ENCODE measurements at regions not wholly inside any gene's neighbourhood (a gene's known extent, or its start where the extent isn't known, plus 50 kb on each side); places are given as distances from the start of the nearest gene placed in this dataset.

DNA sequence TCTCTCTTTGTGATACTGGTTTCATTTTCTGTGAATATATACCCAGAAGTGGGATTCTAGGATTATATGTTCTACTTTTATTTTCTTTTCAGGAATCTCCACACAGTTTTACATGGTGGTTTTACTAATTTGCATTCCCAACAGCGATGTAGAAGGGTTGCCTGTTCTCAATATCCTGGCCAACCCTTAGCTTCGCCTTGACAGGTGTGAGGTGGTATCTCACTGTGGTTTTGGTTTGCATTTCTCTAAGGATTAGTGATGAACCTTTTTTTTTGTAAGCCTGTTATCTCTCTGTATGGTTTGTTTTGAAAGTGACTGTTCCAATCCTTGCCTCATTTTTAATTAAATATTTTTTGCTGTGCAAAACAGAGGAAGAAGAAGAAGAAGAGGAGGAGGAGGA is 937.7 kb downstream of the CDH8 start:
- TF ChIP-seq CTCF (IDR thresholded peaks at IDR 0.05) (no peak), POLR2A (IDR thresholded peaks at IDR 0.05) (no peak)
